OCI-LY7 (cell line): ENCODE measurements at regions not wholly inside any gene's neighbourhood (a gene's known extent, or its start where the extent isn't known, plus 50 kb on each side); places are given as distances from the start of the nearest gene placed in this dataset.

Experiments used
- BruUV-seq: library from RNA; stranded (reverse); fragments of 400-500 nt; replicated peaks from 2 replicates; lab custom pipeline; 2021; lab: Mats Ljungman, UMichigan
- CTCF ChIA-PET: fragments of 300-600 bp; sonication (Branson Sonifier 250); formaldehyde crosslinking; loops from one replicate; lab custom pipeline; 2022; ENCODE audit warnings: antibody characterized with exemption; ENCODE audit not compliant: unreplicated experiment; lab: Charles Lee
- POLR2A ChIA-PET: fragments of 300-600 bp; sonication (Branson Sonifier 250); formaldehyde crosslinking; loops from one replicate; lab custom pipeline; 2022; ENCODE audit warnings: antibody characterized with exemption; lab: Charles Lee
- DNase-seq: peaks from one replicate; pipeline ENCODE4 v3.0.0-alpha.2; 2015; ENCODE audit warnings: low spot score
- H2AFZ ChIP-seq: fragments of 200-600 bp; sonication (generic), shearing (Covaris generic); 2 replicates; pipeline ENCODE4 v1.6.1; 2014; ENCODE audit warnings: mild to moderate bottlenecking, antibody characterized with exemption, low read length, moderate library complexity
- H3K27ac ChIP-seq: fragments of 200-600 bp; sonication (generic); 2 replicates; pipeline ENCODE4 v1.5.1; 2014; ENCODE audit warnings: mixed run types, low read depth, mild to moderate bottlenecking, moderate library complexity, low read length, inconsistent platforms; ENCODE audit not compliant: poor library complexity, severe bottlenecking
- H3K36me3 ChIP-seq: fragments of 200-600 bp; sonication (generic); 2 replicates; pipeline ENCODE4 v1.6.1; 2014; ENCODE audit warnings: mild to moderate bottlenecking, antibody characterized with exemption, low read length, moderate library complexity, mixed read lengths; ENCODE audit not compliant: insufficient read depth
- H3K4me1 ChIP-seq: fragments of 200-600 bp; sonication (generic); 2 replicates; pipeline ENCODE4 v1.5.1; 2014; ENCODE audit warnings: mild to moderate bottlenecking, low read length; ENCODE audit not compliant: insufficient read depth, poor library complexity, severe bottlenecking
- H3K4me2 ChIP-seq: fragments of 200-600 bp; sonication (generic); 2 replicates; pipeline ENCODE4 v1.6.1; 2014; ENCODE audit warnings: mild to moderate bottlenecking, low read length
- H3K4me3 ChIP-seq: fragments of 200-600 bp; sonication (generic); 2 replicates; pipeline ENCODE4 v1.5.1; 2014; ENCODE audit warnings: mild to moderate bottlenecking, low read depth, low read length; ENCODE audit not compliant: poor library complexity, severe bottlenecking
- H3K79me2 ChIP-seq: fragments of 200-600 bp; sonication (generic); 2 replicates; pipeline ENCODE4 v1.6.1; 2016; ENCODE audit warnings: low read depth, mild to moderate bottlenecking, low read length, moderate library complexity, mixed read lengths; ENCODE audit not compliant: insufficient read depth
- H3K9me2 ChIP-seq: fragments of 200-600 bp; sonication (generic); 2 replicates; pipeline ENCODE4 v1.6.1; 2016; ENCODE audit warnings: mild to moderate bottlenecking, low read length, mixed read lengths; ENCODE audit not compliant: insufficient read depth
- H3K9me3 ChIP-seq: fragments of 200-600 bp; sonication (generic); 2 replicates; pipeline ENCODE4 v1.6.1; 2014; ENCODE audit warnings: mild to moderate bottlenecking, mixed run types, low read length, mixed read lengths
- H4K20me1 ChIP-seq: fragments of 200-600 bp; sonication (generic); 2 replicates; pipeline ENCODE4 v1.6.1; 2014; ENCODE audit warnings: mild to moderate bottlenecking, antibody characterized with exemption, low read length, moderate library complexity, mixed read lengths; ENCODE audit not compliant: insufficient read depth
- CTCF ChIP-seq: fragments of 200-600 bp; sonication (generic); conservative IDR thresholded peaks from 2 replicates; pipeline ENCODE4 v1.5.1; 2014; ENCODE audit warnings: mild to moderate bottlenecking, antibody characterized with exemption, low read length, moderate library complexity, mixed read lengths
- EZH2phosphoT487 ChIP-seq: fragments of 200-600 bp; sonication (generic); IDR thresholded peaks from 2 replicates; pipeline ENCODE4 v1.6.1; 2018; ENCODE audit warnings: low read depth, borderline replicate concordance, mild to moderate bottlenecking, mixed run types, antibody characterized with exemption, low read length, moderate library complexity, mixed read lengths
- intact Hi-C: fragments of 100-400 bp; cut with micrococcal nuclease; formaldehyde crosslinking; loops from one replicate; pipeline ENCODE4 v1.10.0; 2022; ENCODE audit not compliant: unreplicated experiment

GRCh38 chr1:219795363-219795917 is 132.9 kb downstream of the SLC30A10 start:
- H3K27ac ChIP-seq = no peak overlapping the region
- CTCF ChIA-PET = no interaction called here
- no peak for DNase-seq
- no peaks in the 10 kb centered on the region for H3K9me2 ChIP-seq
- H3K79me2 ChIP-seq = no peaks in the 10 kb centered on the region
- intact Hi-C loops = no loop called here
- H3K4me1 ChIP-seq = peaks cover 5% of the 10 kb centered on the region
- no peak overlapping the region for H3K4me3 ChIP-seq
- no peak overlapping the region for H3K4me2 ChIP-seq
- H3K36me3 ChIP-seq = no peaks in the 10 kb centered on the region
- no peak overlapping the region for H2AFZ ChIP-seq
- no TSS peak for BruUV-seq
- H4K20me1 ChIP-seq = no peaks in the 10 kb centered on the region
- POLR2A ChIA-PET = interaction anchor here (0.7 kb wide), 1 partner anchor 355 kb away, joined by 3 read pairs; no protein-coding TSS in a partner anchor
- H3K9me3 ChIP-seq = no peaks in the 10 kb centered on the region
- TF ChIP-seq CTCF = no peak
- no peak for TF ChIP-seq EZH2phosphoT487

GRCh38 chr1:219794085-219794743 is 134.1 kb downstream of the SLC30A10 start:
- no peak overlapping the region; the same call in 1 of the 2 replicates for H3K4me2 ChIP-seq
- no peaks in the 10 kb centered on the region for H4K20me1 ChIP-seq
- TF ChIP-seq CTCF = no peak
- no peak for TF ChIP-seq EZH2phosphoT487
- no peaks in the 10 kb centered on the region for H3K9me3 ChIP-seq
- no peak overlapping the region for H2AFZ ChIP-seq
- intact Hi-C loops = no loop called here
- H3K36me3 ChIP-seq = no peaks in the 10 kb centered on the region
- no peaks in the 10 kb centered on the region for H3K9me2 ChIP-seq
- H3K79me2 ChIP-seq = no peaks in the 10 kb centered on the region
- ChIA-PET CTCF (no interaction called here), POLR2A (no interaction called here)
- no TSS peak for BruUV-seq
- DNase-seq = peak; percentile 29
- no peak overlapping the region for H3K27ac ChIP-seq
- no peak overlapping the region for H3K4me3 ChIP-seq
- H3K4me1 ChIP-seq = peaks cover 5% of the 10 kb centered on the region

- Histone ChIP-seq H3K4me2 (no peak overlapping the region), H3K9me2 (no peaks in the 10 kb centered on the region), H3K36me3 (no peaks in the 10 kb centered on the region), H3K4me3 (no peak overlapping the region), H2AFZ (no peak overlapping the region), H3K4me1 (peaks cover 5% of the 10 kb centered on the region), H3K79me2 (no peaks in the 10 kb centered on the region), H3K9me3 (no peaks in the 10 kb centered on the region), H3K27ac (no peak overlapping the region), H4K20me1 (no peaks in the 10 kb centered on the region)
- no peak for DNase-seq
- no TSS peak for BruUV-seq
- TF ChIP-seq EZH2phosphoT487 = no peak
- TF ChIP-seq CTCF = no peak
- ChIA-PET CTCF (no interaction called here), POLR2A (no interaction called here)
- intact Hi-C loops = no loop called here
Observed at GRCh38 chr1:219792337-219793021, 135.9 kb downstream of the SLC30A10 start.
